ENCODE measurements at regions not wholly inside any gene's neighbourhood (a gene's known extent, or its start where the extent isn't known, plus 50 kb on each side); places are given as distances from the start of the nearest gene placed in this dataset.

- no peak for DNase-seq
Measured at GRCh38 chr11:15859411-15859810, 496.9 kb downstream of the SOX6 start.

GRCh38 chr11:15861256-15861655 lies 495.1 kb downstream of the SOX6 start:
- DNase-seq, result no peak

GRCh38 chr11:15863411-15863810 lies 492.9 kb downstream of the SOX6 start:
- DNase-seq, result no peak

- no peak for DNase-seq
Measured at GRCh38 chr11:15864026-15864805, 492.1 kb downstream of the SOX6 start.

- no peak for DNase-seq
Measured at GRCh38 chr11:15865212-15865987, 490.9 kb downstream of the SOX6 start.

- no peak for DNase-seq
Measured at GRCh38 chr11:15867871-15868270, 488.5 kb downstream of the SOX6 start.

- no peak for DNase-seq
Measured at GRCh38 chr11:15870911-15871310, 485.4 kb downstream of the SOX6 start.

- DNase-seq, result no peak
Measured at GRCh38 chr11:15871904-15872626, 484.3 kb downstream of the SOX6 start.

GRCh38 chr11:15873501-15873900 lies 482.8 kb downstream of the SOX6 start:
- no peak for DNase-seq

- no peak for DNase-seq
Measured at GRCh38 chr11:15874704-15875103, 481.6 kb downstream of the SOX6 start.

- no peak for DNase-seq
Measured at GRCh38 chr11:15875393-15875792, 481.0 kb downstream of the SOX6 start.

- no peak for DNase-seq
Measured at GRCh38 chr11:15875943-15876342, 480.4 kb downstream of the SOX6 start.

GRCh38 chr11:15878756-15879155 lies 477.6 kb downstream of the SOX6 start:
- no peak for DNase-seq

GRCh38 chr11:15880291-15880690 lies 476.1 kb downstream of the SOX6 start:
- no peak for DNase-seq

- DNase-seq, result no peak
Measured at GRCh38 chr11:15882876-15883454, 473.4 kb downstream of the SOX6 start.

- no peak for DNase-seq
Measured at GRCh38 chr11:15883455-15883920, 472.9 kb downstream of the SOX6 start.

- no peak for DNase-seq
Measured at GRCh38 chr11:15884141-15884540, 472.2 kb downstream of the SOX6 start.

- no peak for DNase-seq
Measured at GRCh38 chr11:15884777-15885540, 471.4 kb downstream of the SOX6 start.

- DNase-seq, result no peak
Measured at GRCh38 chr11:15885854-15886253, 470.5 kb downstream of the SOX6 start.

GRCh38 chr11:15886299-15886698 lies 470.0 kb downstream of the SOX6 start:
- no peak for DNase-seq

GRCh38 chr11:15886866-15887265 lies 469.5 kb downstream of the SOX6 start:
- no peak for DNase-seq

Data from suppressor macrophage treated with lipopolysaccharide for 1 hour (primary cell).